Natural killer cell (primary cell): ENCODE measurements at regions not wholly inside any gene's neighbourhood (a gene's known extent, or its start where the extent isn't known, plus 50 kb on each side); places are given as distances from the start of the nearest gene placed in this dataset.

ENCODE experiments used
- ATAC-seq, 3 donors: fragments of 150-1000 bp in 2 of 3; fragments of 200-7000 bp in 1 of 3; cut with Tn5 transposase; 1 replicate in 1 of 3; 2 replicates in 2 of 3; pipeline ENCODE4 v1.10.0; 2021; ENCODE audit warnings: mild to moderate bottlenecking in 2 of 3, moderate library complexity in 2 of 3
- DNase-seq, 2 donors: peaks; one replicate each; pipeline versions ENCODE4 v3.0.0 to v3.0.0-alpha.2; 2013 to 2021; ENCODE audit warnings: mixed read lengths in 1 of 2
- H3K27ac ChIP-seq: one replicate; pipeline ENCODE4 v1.5.1; 2013; ENCODE audit warnings: mild to moderate bottlenecking, low read length
- H3K27me3 ChIP-seq: one replicate; pipeline ENCODE4 v1.6.1; 2013; ENCODE audit warnings: low read length; ENCODE audit not compliant: control insufficient read depth, insufficient read depth
- H3K36me3 ChIP-seq: one replicate; pipeline ENCODE4 v1.6.1; 2013; ENCODE audit warnings: low read length; ENCODE audit not compliant: control insufficient read depth, insufficient read depth
- H3K4me1 ChIP-seq: one replicate; pipeline ENCODE4 v1.6.1; 2013; ENCODE audit warnings: low read length; ENCODE audit not compliant: control insufficient read depth, insufficient read depth
- H3K4me3 ChIP-seq: one replicate; pipeline ENCODE4 v1.5.1; 2013; ENCODE audit warnings: low read length
- H3K9me3 ChIP-seq: one replicate; pipeline ENCODE4 v1.6.1; 2013; ENCODE audit warnings: low read length; ENCODE audit not compliant: control insufficient read depth, insufficient read depth
- H3K27ac Mint-ChIP-seq, 2 donors: one replicate each; pipeline ENCODE4 v1.8.0; 2022; ENCODE audit warnings: mild to moderate bottlenecking in 2 of 2, mixed read lengths in 2 of 2, moderate library complexity in 1 of 2
- H3K27me3 Mint-ChIP-seq, 2 donors: one replicate each; pipeline ENCODE4 v1.8.0; 2022; ENCODE audit warnings: low read depth in 2 of 2, mixed read lengths in 2 of 2
- H3K36me3 Mint-ChIP-seq: one replicate; pipeline ENCODE4 v1.8.0; 2022; ENCODE audit warnings: mixed read lengths
- H3K4me1 Mint-ChIP-seq, 2 donors: one replicate each; pipeline ENCODE4 v1.8.0; 2022; ENCODE audit warnings: mixed read lengths in 2 of 2
- H3K4me3 Mint-ChIP-seq: one replicate; pipeline ENCODE4 v1.8.0; 2022; ENCODE audit warnings: mild to moderate bottlenecking, moderate library complexity, mixed read lengths
- H3K9me3 Mint-ChIP-seq, 2 donors: one replicate each; pipeline ENCODE4 v1.8.0; 2022; ENCODE audit warnings: mixed read lengths in 2 of 2
- WGBS: methylation state at CpG from one replicate; pipeline ENCODE4 v1.1.7; 2013; ENCODE audit warnings: missing lambda C conversion rate; ENCODE audit not compliant: insufficient coverage; 5-methylcytosine and 5-hydroxymethylcytosine counted together
- intact Hi-C: fragments of 100-400 bp; cut with micrococcal nuclease; formaldehyde crosslinking; loops from one replicate; pipeline ENCODE4 v1.14.2; 2022
- TF ChIP-seq, protein P1 (sequence below): fragments of 200-600 bp; IDR thresholded peaks from one replicate; pipeline ENCODE4 v1.8.0; 2022; ENCODE audit warnings: antibody characterized with exemption

DNA sequence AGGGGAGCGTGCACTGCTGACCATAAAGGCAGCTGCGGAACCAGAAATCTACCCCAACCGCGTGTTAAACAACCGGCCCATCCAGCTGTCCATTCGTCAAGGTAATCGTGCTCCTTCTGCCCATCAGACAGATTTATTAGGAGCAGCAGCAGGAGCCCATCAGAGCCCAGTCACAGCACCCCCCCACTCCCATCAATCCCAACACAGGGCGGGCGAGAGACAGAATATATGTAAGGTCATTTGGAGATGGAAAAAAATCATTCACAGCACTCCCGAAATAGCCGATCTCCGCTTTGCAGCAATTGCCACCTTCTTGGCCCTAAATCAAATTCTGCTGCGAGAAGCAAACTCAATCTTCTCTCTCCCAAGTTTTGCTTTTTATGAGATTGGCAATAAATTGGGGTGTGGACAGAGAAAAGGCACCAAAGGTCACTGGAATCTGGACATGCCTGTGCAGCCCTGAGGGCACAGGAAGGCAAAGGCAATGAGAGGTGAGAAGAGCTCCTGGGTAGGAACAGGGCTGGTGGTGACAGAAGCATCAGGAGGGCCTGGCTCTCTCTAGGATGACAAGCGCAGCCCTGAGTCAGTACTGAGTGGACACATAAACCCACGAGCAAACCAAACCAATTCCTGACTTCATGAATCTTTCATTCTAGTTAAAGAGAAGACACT is 145.0 kb upstream of the ZMIZ1 start:
- no peaks in the 10 kb centered on the region for H3K9me3 Mint-ChIP-seq
- H3K4me3 Mint-ChIP-seq = no peak overlapping the region
- Histone ChIP-seq H3K27me3 (no peaks in the 10 kb centered on the region), H3K9me3 (no peaks in the 10 kb centered on the region), H3K4me3 (no peak overlapping the region), H3K4me1 (no peaks in the 10 kb centered on the region), H3K36me3 (no peaks in the 10 kb centered on the region), H3K27ac (no peak overlapping the region)
- DNase-seq (no peak), ATAC-seq (no peak)
- no peaks in the 10 kb centered on the region for H3K4me1 Mint-ChIP-seq
- peaks cover 0 to 6% of the 10 kb centered on the region in 2 donors for H3K27me3 Mint-ChIP-seq
- H3K36me3 Mint-ChIP-seq = no peaks in the 10 kb centered on the region
- intact Hi-C loops = no loop called here
- TF ChIP-seq, protein P1, sequence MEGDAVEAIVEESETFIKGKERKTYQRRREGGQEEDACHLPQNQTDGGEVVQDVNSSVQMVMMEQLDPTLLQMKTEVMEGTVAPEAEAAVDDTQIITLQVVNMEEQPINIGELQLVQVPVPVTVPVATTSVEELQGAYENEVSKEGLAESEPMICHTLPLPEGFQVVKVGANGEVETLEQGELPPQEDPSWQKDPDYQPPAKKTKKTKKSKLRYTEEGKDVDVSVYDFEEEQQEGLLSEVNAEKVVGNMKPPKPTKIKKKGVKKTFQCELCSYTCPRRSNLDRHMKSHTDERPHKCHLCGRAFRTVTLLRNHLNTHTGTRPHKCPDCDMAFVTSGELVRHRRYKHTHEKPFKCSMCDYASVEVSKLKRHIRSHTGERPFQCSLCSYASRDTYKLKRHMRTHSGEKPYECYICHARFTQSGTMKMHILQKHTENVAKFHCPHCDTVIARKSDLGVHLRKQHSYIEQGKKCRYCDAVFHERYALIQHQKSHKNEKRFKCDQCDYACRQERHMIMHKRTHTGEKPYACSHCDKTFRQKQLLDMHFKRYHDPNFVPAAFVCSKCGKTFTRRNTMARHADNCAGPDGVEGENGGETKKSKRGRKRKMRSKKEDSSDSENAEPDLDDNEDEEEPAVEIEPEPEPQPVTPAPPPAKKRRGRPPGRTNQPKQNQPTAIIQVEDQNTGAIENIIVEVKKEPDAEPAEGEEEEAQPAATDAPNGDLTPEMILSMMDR = no peak
- WGBS = 85% methylated on average over 13 of the region's 15 CpGs
- no peak overlapping the region for H3K27ac Mint-ChIP-seq

- no peaks in the 10 kb centered on the region for H3K9me3 ChIP-seq
- H3K27ac ChIP-seq = no peak overlapping the region
- Mint-ChIP-seq H3K27ac (no peak overlapping the region), H3K4me3 (no peak overlapping the region), H3K36me3 (no peaks in the 10 kb centered on the region), H3K27me3 (peaks cover 0 to 6% of the 10 kb centered on the region in 2 donors), H3K9me3 (no peaks in the 10 kb centered on the region), H3K4me1 (no peaks in the 10 kb centered on the region)
- TF ChIP-seq, protein P1 = no peak
- DNase-seq (no peak), ATAC-seq (no peak)
- 78% methylated on average over 6 of the region's 7 CpGs for WGBS
- no peaks in the 10 kb centered on the region for H3K4me1 ChIP-seq
- intact Hi-C loops = no loop called here
- no peak overlapping the region for H3K4me3 ChIP-seq
- H3K27me3 ChIP-seq = no peaks in the 10 kb centered on the region
- no peaks in the 10 kb centered on the region for H3K36me3 ChIP-seq
These were observed 144.3 kb upstream of the ZMIZ1 start for GRCh38 chr10:78924319-78925003.

DNA sequence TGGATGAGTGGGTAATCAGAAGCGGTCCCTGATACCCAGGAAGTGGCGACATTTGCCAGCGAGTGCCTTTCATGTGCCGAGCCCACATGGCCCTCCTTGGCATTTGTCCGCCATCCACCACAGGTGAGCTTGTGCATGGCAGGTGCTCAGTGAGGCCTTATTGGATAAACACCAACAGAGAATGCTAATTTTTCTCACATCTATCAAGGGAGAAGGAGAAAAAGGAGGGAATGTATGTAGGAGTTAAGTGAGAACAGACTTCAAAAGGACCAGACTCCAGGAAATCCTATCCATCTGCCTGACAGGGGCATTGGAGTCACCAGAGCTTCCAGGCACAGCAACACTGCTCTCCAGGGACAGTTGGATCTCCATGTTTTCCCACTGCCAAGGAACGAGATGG is 143.5 kb upstream of the ZMIZ1 start:
- Histone ChIP-seq H3K4me3 (no peak overlapping the region), H3K4me1 (no peaks in the 10 kb centered on the region), H3K9me3 (no peaks in the 10 kb centered on the region), H3K36me3 (no peaks in the 10 kb centered on the region), H3K27me3 (no peaks in the 10 kb centered on the region), H3K27ac (no peak overlapping the region)
- TF ChIP-seq, protein P1 = no peak
- no peaks in the 10 kb centered on the region for H3K9me3 Mint-ChIP-seq
- no peaks in the 10 kb centered on the region for H3K36me3 Mint-ChIP-seq
- H3K4me1 Mint-ChIP-seq = no peaks in the 10 kb centered on the region
- peaks cover 0 to 3% of the 10 kb centered on the region in 2 donors for H3K27me3 Mint-ChIP-seq
- ATAC-seq (no peak), DNase-seq (no peak)
- intact Hi-C loops = no loop called here
- WGBS = 91% methylated on average over 5 of the region's 6 CpGs
- H3K27ac Mint-ChIP-seq = no peak overlapping the region
- no peak overlapping the region for H3K4me3 Mint-ChIP-seq
